IPS-18c (cell line): ENCODE measurements at regions not wholly inside any gene's neighbourhood (a gene's known extent, or its start where the extent isn't known, plus 50 kb on each side); places are given as distances from the start of the nearest gene placed in this dataset.

Source experiments
- H3K4me3 ChIP-seq: 2 replicates; pipeline ENCODE4 v1.7.0; 2013; ENCODE audit warnings: low read depth, mild to moderate bottlenecking, low read length, moderate library complexity; ENCODE audit not compliant: insufficient read depth
- H3K9me3 ChIP-seq: one replicate; pipeline ENCODE4 v1.6.1; 2013; ENCODE audit warnings: mild to moderate bottlenecking, low read length, moderate library complexity; ENCODE audit not compliant: control insufficient read depth, insufficient read depth

GRCh38 chr5:126066836-126067235 lies 356.4 kb upstream of the GRAMD2B start:
- H3K9me3 ChIP-seq: no peaks in the 10 kb centered on the region
- H3K4me3 ChIP-seq: no peak overlapping the region

DNA sequence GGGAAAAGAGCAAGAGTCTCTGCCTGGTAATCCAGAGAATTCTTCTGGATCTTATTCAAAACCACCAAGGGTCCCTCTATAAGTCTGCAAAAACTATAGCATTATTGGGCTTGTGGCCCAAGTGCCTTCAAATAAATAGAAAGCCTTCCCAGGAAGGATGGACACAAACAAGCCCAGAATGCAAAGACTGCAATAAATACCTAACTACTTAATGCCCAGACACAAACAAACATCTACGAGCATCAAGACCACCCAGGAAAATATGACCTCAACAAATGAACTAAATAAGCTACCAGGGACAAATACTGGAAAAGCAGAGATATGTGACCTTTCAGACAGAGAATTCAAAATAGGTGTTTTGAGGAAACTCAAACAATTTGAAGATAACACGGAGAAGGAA lies 355.8 kb upstream of the GRAMD2B start:
- no peak overlapping the region for H3K4me3 ChIP-seq
- no peaks in the 10 kb centered on the region for H3K9me3 ChIP-seq

DNA sequence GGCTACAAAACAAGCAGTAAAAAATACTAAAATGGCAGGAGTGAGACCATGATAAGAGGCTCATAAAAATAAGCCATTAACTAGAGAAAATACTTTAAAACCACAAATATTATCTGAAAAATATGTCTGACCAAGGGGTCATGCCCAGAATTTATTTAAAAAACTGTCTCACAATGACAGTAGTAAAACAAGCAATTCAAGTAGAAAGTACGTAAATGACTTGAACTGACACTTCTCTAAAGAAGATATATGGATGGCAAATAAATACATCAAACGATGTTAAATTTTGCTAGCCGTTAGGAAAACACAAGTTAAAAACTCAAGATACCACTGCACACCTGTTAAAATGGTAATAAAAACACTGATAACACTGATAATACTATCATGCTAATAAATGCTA lies 353.9 kb upstream of the GRAMD2B start:
- Histone ChIP-seq H3K9me3 (peaks cover 5% of the 10 kb centered on the region), H3K4me3 (no peak overlapping the region)

- no peak overlapping the region for H3K4me3 ChIP-seq
- peaks cover 5% of the 10 kb centered on the region for H3K9me3 ChIP-seq
Measured at GRCh38 chr5:126070481-126070880, 352.7 kb upstream of the GRAMD2B start.

DNA sequence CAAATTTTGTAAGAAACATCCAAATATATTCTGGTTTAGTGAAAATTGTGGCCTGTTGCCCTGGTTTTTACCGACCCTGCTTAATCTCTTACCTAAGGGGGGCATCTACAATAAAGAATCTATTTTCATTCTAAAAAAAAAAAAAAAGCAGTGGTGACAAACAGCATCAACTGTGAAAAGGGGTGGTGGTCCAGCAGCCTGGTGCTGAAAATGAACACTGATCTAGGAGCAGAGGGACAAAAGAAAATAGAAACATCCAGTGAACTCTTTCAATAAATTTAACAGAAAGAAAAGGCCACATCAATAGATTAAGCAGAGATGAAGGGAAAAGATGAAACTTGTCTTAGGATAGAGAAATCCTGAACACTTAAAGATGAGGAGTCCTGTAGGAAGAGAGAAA lies 348.7 kb upstream of the GRAMD2B start:
- Histone ChIP-seq H3K9me3 (peaks cover 5% of the 10 kb centered on the region), H3K4me3 (no peak overlapping the region)

GRCh38 chr5:126079266-126079665 lies 343.9 kb upstream of the GRAMD2B start:
- Histone ChIP-seq H3K9me3 (no peaks in the 10 kb centered on the region), H3K4me3 (no peak overlapping the region)

- no peaks in the 10 kb centered on the region for H3K9me3 ChIP-seq
- no peak overlapping the region for H3K4me3 ChIP-seq
Measured at GRCh38 chr5:126081209-126081608, 342.0 kb upstream of the GRAMD2B start.

DNA sequence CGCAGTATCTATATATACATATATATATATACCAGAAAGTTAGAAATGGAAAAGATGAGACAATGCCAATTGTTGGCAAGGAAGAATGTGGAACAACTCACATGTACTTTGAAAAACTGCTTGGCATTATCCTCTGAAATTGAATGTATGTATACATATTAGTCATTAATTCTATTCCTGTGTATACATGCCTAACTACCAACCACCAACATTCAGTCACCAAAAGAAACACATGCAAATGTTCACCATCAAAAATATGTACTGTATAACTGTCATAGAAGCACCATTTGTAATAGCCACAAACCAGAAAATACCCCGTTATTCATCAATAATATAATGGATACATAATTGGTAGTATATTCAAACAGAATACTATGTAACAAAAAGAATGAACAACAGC lies 330.2 kb upstream of the GRAMD2B start:
- H3K9me3 ChIP-seq: no peaks in the 10 kb centered on the region
- H3K4me3 ChIP-seq: no peak overlapping the region

GRCh38 chr5:126093718-126094117 lies 329.5 kb upstream of the GRAMD2B start:
- no peak overlapping the region for H3K4me3 ChIP-seq
- no peaks in the 10 kb centered on the region for H3K9me3 ChIP-seq

DNA sequence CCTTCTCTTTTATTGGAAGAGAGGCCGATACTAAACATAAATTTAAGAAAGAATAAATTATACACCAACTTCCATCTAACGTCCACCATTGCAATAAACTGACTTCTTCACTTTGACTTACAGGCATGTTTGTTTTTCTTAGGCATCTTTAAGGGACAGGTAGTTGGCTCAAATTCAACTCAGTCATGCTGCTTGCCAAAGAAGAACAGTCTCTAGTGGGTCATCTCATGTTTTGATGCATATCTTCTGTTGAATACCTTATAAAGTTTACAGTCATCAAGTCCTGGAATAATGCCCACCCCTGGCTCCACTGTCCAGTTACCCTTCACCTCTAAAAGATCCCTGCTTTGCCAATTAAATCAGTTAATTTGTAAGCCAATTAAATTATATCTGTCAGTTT lies 328.2 kb upstream of the GRAMD2B start:
- no peaks in the 10 kb centered on the region for H3K9me3 ChIP-seq
- H3K4me3 ChIP-seq: no peak overlapping the region

DNA sequence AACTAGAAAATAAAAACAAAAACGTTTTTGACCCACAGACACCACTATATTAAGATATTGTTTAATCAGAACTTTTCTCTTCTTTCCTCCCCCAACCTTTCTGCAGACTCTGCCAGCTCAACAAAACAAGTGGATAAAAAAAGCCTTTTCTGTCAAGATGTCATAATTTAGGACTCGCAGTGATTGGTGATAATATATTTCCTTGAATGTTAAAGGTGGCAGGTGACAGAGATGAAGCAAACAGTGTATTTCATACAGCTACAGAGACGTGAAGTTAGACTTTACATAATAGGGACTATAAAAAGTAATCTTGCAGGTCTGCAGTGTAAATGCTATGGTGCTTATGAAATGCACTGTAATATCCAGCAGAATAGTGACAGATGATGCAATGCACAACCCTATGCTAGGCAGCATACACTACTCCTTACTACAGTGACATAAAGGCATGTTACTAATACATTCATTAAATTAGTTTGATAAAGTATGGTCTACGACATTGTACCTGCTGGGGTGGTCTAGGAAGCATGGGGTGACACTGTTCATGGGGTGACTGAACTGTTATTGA lies 326.7 kb upstream of the GRAMD2B start:
- Histone ChIP-seq H3K4me3 (no peak overlapping the region), H3K9me3 (no peaks in the 10 kb centered on the region)

GRCh38 chr5:126097876-126098275 lies 325.3 kb upstream of the GRAMD2B start:
- H3K9me3 ChIP-seq: no peaks in the 10 kb centered on the region
- no peak overlapping the region for H3K4me3 ChIP-seq

DNA sequence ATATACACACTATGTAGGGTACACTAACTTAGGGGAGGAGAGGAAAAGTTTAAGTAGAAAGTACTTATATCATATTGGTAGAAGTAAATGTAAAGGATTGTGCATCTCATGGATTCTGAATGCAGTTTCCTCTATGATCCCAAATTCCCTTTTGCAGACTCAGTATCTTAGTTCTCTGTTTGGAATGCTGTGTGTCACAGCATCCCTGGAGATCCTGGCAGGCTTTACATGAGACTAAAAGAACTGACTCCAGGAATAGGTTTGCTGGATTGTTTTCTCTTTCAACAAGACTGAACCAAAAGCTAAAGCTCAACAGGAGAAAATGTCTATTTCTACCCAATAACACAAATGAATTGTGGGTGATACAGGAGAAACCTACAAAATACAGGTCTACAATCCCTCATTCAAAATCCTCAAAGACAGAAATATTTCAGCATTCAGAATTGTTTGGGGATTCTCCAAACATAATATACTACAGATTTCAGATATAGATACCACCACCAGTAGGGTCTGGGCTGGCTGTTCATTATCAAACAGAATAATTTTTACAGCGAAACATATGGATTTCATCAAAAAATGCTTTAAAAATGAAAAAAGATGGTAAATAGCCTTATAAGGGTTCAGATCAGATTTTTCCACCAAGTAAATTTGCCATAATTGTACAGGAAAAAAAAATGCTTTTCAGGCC lies 324.7 kb upstream of the GRAMD2B start:
- Histone ChIP-seq H3K4me3 (no peak overlapping the region), H3K9me3 (no peaks in the 10 kb centered on the region)

GRCh38 chr5:126099077-126099476 lies 324.1 kb upstream of the GRAMD2B start:
- Histone ChIP-seq H3K9me3 (no peaks in the 10 kb centered on the region), H3K4me3 (no peak overlapping the region)

- no peaks in the 10 kb centered on the region for H3K9me3 ChIP-seq
- H3K4me3 ChIP-seq: no peak overlapping the region
Measured at GRCh38 chr5:126100767-126101166, 322.4 kb upstream of the GRAMD2B start.

DNA sequence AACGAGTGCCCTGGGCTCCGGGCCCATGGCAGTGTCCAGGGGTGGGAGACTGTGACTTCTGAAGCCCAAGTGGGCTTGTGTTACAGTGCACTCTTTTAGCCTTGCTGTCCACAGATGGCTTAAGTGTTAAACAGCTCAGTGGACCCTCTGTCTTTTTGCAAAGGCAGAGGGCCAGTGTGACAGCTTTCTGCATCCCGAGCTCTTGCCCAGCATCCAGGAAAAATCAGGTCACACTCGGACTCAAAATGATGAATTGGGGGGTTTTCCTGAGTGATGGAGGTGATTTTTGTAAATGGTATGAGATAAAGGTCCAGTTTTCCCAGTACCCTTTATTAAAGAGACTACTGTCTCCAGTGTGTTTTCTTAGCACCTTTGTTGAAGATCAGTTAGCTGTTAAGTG lies 321.3 kb upstream of the GRAMD2B start:
- Histone ChIP-seq H3K4me3 (no peak overlapping the region), H3K9me3 (no peaks in the 10 kb centered on the region)

GRCh38 chr5:126103050-126103449 lies 320.2 kb upstream of the GRAMD2B start:
- H3K9me3 ChIP-seq: no peaks in the 10 kb centered on the region
- no peak overlapping the region for H3K4me3 ChIP-seq

GRCh38 chr5:126103868-126104267 lies 319.3 kb upstream of the GRAMD2B start:
- Histone ChIP-seq H3K9me3 (no peaks in the 10 kb centered on the region), H3K4me3 (no peak overlapping the region)

- Histone ChIP-seq H3K9me3 (no peaks in the 10 kb centered on the region), H3K4me3 (no peak overlapping the region)
Measured at GRCh38 chr5:126104341-126104740, 318.9 kb upstream of the GRAMD2B start.
